EH (cell line): ENCODE measurements at regions not wholly inside any gene's neighbourhood (a gene's known extent, or its start where the extent isn't known, plus 50 kb on each side); places are given as distances from the start of the nearest gene placed in this dataset.
A peak's percentile ranks its signal among the peaks of the same experiment; 100 is the strongest.

Source experiments
- DNase-seq: peaks from one replicate; pipeline ENCODE4 v3.0.0-alpha.2; 2015; ENCODE audit warnings: low read depth

DNA sequence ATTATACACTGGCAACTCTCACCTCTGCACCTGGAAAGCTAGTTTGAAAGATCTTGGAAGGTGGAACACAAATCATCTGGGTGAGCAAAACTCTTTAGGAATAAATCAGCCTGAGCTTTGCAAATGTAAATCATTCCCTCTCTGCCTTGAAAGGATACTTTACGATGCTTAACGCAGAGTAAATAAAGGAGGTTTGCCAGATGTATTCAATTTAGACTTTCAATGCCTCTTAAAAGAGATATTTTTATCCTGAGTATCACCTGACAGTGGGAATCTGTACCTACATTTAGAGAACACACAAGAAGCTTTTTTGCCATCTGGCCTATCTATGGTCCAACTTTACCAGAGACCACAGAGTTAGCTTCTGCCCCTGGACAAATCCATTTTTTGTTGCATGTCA, 983.2 kb upstream of the CDH2 start:
- no peak for DNase-seq

DNA sequence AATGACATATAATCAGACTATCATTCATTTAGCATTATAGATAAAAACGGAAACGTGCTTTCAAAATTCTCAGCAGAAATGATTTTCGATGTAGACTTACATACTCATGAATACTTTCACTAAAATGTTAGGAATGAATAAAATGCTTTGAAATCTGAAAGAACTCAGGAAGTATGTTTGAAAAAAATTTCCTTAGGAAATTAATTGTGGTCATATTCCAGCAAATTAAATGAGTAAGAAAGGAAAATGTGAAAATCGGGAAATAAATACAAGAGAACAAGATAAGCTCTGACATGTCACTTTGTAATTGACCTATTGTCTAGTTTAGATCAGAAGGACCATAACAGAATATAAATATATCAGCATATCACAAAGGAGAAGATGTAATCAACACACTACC, 981.0 kb upstream of the CDH2 start:
- no peak for DNase-seq

DNA sequence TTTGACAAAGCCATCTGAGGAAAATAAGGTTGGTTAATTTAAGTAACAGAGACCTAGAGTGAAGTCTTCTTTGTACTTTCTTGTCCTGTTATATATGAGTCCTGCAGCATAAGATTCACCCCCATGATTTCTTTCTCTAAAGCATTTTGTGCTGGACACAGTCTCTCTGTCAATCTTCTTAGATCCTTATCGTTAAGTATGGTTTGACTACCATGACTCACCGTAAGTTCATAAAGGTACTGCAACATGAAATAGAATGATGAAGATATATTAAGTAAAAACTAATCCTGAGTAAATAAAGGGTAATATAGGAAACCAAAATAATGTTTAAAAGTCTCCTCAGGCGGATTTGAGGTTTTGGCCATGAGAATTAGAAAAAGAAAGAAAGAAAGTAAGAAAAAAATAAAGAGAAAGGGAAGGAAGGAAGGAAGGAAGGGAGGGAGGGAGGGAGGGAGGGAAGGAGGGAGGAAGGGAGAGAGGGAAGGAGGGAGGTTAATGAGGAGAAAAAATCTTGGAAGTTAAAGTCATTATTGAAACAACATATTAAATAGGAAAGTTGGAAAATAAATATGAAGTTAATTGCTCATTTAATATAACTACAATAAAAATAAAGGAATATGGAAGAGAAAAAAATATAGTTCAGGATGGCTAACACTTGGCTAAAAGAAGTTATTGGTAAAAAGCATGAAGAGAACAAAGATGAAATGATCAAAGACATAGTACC, 980.3 kb upstream of the CDH2 start:
- DNase-seq = no peak

DNA sequence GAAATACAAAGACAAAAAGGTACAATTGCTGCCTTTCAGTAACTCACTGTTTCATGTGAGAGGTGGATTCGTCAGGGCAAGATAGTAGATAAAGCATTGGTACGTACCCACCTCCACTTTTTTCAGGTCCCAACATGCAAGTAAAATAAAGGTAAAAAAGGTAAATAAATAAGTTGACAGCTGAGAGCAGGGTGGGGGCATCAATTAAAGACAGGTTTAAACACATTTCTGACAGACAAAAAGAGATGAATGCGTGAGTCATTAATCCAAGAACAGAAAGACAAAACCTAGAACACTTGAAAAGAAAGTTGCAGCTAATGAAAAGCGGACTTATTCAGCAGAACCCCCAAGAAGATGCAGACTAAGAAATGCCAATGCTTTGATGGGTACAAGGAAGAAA, 979.6 kb upstream of the CDH2 start:
- DNase-seq = no peak

DNA sequence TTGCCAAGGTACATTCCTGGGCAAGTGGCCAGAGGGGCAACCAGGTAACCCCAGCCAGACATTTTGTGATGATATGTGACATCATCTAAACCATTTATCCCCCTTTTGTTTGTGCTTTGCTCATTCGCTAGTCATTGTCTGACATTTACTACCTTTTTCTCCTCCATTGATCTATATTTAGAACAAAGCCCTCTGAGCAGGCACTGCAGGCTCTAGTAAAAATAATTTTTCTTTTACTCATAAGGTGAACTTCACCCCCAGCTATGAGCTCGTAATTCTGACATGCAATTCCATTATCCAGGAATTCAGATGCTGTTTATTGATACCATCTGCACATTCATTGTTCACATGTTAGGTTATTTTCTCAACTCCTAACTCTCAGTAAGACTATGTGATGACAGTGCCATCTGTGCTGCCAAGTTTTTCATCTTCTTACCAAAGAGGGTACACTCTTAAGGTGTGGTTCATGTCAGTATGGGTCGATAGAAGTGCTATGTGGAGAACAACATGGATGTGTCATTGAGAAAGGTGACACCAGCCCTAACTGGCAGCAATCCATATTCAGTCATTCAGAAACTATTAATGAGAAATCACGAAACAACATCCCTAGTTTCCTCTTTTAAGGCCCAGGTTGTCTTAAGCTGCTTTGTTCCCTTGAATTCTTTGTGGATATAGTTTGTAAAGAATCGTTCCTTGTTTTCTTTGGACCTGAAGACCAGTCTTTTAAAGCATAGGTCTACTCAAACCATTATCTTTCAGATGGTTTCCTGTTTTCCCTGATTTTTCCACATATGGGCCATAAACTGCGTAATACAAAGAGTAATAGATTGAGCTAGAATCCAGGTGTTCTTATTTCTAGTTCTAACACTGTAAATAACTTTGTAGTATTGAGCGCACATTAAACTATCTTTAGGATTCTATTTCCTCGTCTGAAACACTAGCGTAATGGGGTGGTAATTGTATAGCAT, 978.1 kb upstream of the CDH2 start:
- peak; percentile 92 for DNase-seq

DNA sequence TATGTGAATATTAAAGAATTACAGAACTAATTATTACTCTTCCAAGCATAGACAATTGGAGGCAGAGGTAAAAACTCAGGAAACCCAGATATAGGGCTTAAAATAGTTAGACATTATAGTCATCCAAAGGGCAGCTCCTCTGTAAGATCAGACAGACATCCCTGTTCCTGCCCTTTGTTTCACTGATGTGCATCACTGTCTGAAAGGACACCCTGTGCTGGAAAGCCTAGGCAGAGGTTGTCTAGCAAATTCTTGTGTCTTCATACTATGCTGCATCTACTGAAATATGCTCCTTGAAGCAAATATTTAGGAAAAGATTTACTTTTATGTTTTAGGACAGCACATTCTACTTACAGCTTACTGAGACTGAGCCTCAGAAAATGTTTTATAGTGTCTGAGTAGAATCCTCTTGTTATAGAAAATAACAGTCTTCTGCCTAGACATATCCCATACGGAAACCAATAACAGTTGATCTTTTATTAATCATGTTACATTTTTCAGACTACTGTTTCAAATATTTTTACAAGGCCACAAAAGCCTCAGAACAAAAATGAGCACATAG, 977.3 kb upstream of the CDH2 start:
- peak; percentile 66 for DNase-seq

DNA sequence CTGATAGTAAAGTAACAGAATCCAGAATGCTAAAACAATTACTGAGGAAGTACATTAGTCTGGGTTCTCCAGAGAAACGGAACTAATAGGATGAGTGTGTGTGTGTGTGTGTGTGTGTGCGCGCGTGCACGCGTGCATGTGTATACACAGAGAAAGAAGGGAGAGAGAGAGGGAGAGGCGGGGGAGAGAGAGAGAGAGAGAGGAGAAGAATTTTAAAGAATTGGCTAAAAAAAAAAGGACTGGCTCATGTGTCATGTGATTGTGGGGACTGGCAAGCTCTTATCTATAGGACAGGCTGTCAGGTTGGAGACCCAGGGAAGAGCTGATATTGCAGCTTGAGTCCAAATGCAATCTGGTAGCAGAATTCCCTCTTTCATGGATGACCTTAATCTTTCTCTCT, 976.2 kb upstream of the CDH2 start:
- DNase-seq = no peak

DNA sequence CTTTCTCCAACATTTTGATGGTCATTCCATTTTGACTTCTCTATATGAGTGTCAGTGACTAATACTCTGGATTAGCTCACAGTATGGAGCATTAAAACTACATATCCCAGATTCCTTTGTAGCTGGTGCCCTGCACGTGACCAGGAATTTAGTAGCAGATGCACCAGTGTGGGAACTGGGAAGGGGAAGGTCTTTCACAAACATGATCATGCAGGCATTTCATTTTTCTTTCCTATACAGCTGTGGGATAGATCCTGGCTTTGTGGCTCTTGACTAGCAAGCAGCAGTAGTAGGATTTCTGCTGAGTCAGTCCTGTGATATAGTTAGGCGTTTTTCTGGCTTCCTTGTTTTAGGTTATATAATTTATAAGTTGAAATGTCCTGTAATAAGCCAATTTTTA, 971.0 kb upstream of the CDH2 start:
- DNase-seq = peak; percentile 81

DNA sequence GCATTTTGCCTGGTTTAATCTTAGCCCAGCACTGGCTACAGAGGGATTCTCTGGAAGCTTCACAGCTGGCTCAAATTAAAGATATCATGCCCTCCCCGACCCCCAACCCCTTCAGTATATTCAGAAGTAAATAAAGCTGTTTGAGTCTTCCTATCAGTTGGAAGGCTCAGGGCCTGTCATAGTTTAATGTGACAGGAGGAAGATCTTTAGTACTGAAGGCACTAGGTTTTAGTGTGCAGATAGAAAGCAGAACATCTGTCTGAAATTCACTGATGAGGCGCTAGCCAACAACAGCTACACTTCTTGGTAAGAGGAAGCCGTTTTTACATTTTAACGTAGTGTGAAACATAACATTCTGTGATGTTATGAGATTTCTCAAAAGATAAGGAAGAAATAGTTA, 969.1 kb upstream of the CDH2 start:
- no peak for DNase-seq

DNA sequence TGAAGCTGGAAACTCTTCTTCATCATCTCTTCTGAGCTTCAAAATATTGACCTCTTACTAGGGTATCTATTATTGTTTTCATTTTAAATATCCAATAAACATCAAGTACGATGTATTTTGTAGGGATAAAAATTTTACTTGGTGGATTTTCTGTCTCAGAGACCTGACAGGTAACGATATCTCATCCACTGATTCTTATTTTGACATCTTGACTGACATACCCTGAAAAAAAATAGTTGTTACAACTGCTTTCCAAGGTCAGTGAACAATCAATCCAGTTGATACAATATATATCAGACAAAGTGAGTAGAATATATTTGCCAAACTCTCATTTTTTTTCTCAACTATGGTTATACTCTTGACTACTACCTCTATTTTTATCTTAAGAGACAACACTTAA, 963.7 kb upstream of the CDH2 start:
- DNase-seq = no peak

DNA sequence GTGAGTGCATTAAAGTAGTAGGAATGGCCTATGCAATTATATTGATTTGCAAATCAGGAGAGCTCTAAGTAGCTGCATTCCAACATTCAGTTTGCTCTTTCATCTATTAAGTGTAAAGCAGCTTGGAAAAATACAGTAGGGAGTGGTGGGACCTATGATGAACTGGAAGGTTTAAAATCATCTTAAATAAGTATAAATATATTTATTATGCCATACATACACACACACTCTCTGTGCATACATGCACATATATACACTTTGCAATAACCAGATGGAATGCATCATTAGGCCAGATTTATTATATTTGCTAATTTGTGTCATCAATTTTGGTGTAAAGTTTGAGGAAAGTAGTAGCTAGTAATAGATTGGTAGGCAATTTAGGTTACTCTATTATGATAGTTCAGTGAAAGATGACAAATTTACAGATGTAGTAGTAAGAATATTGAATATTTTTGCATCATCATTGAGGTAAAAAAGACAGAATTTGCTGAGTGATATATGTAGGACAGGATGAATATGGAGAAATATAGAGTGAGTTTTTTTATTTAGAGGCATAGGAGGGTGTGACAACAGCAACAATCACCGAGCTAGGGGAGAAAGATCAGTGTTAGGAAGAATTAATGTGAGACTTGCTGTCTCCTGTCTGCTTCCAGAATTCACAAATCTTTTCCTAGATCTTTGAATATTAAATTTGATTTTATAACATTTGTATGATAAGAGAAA, 961.0 kb upstream of the CDH2 start:
- DNase-seq = no peak

DNA sequence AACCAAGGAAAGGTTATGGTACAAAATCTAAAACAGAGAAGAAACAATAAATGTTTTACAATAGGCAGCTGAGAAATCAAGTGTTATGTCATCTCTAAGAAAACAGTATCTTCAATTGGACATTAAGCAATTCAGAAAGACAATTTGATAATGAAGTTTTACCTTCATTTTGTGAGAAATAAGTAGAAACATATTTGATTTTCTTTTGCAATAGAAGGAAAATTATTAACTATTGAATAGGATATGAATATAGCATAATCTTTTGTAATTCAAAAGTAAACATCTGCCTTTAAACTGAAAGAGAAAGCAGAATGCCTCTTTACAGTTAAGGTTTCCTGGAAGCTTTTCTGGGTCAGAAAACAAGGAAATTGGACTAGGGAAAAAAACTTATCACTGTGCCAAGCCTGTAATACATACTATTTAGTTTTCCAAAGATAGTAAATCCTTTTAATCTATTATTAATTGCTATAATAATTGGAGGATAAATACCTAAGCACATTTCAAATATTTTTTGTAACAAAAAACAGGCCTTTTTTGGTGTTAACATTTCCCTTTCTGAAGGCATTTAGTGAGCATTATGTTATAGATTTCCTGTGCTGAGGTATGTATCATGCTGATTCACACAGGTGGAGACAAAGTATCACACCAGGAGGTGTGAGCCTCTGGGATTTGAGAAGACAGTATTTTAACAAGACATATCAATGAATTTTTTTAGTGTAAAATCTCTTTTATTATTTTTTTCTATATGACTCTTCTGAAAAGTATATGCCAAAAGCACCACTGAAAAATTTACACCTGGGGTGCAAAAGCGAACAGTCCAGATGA, 947.0 kb upstream of the CDH2 start:
- DNase-seq = no peak

DNA sequence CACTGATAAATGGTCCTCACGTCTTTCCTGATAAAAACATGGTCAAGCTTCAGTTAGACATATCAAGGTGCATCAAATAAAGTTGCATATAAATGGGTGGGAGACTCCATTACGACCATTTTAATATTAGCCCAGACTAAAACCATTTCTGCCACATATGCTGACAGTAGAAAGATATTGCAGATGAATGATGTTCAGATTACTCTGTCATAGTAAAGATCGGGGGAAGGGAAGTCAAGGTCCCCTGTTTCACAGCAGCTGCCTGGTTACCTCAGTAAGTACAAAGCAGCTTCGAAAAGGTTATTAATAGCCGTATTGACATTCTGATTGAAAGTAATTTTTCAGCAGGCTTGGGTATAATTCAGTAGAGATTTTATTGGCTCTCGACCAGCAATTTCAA, 927.7 kb upstream of the CDH2 start:
- DNase-seq = no peak

DNA sequence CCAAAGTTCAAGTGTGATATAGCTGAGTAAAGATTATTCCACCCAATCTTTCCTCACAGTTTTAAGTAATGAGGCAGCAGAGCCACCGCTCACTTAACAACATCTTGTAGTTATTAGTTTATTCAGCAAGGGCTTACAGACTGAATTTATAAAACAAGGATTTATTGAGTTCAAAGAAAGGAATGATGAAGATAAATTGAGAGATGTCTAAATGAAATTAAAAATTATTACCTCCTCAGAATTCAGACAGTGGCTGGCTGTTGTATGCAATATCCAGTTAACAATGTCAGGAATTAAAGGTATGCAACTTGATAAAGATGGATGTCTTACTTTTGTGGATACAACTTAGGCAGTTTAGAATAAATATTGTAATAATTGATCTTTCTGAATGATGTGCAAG, 927.3 kb upstream of the CDH2 start:
- DNase-seq = no peak

DNA sequence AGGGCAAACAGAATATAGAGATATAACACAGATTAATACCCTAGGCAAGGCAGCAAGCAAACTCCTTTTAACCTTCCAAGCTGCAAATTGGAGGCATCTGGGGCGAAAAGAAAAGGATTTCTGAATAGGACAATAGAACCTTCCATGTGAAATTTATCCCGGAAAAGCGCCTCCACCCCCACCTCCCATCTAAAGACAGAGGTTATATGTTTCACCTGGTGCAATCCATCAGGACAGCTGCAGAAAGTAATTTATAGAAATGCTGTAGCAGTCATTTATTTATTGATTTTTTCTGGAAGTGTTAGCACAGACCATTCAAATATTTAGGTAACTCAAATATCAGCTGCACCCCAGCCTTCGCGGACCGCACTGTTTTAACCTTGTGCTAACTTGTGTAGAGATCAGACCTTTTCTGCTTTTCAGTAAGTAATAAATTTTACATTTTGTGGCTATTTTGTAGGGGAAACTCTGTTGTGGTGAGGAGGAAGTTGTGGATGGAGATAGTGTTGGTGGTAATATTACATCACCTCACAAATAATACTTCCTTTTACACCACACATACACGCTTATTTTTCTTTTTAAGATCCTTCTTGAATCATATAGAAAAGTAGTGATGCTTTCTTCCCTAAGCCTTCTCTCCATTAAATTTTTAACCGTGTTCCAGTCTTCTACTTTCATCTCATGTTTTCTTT, 919.3 kb upstream of the CDH2 start:
- DNase-seq = no peak

DNA sequence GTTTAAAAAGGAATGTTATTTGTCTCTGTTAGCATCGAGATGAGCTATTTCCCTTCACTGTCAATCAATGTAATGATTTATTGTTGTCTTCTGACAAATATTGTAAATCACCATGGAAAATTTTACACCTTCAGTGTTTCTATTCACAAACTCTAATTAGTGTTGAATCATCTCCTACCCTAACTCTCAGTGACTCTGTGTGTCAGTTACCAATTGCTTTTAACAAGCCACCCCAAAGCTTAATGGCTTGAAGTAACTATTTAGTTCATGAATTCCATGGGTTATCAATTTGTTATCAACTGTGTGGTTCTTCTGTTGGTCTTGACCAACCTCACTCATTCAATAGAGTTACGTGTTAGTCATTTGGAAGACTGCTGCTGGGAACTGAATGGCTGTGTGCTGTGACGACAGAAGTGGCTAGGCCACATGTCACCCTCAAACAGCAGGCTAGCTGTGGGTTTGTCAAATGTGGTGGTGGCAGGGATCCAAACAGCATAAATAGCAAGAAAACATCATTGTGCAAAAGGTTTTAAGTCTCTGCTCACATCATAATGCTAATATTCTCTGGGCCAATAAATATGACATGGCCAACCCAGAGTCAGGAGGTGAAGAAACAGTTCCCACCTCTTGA, 910.8 kb upstream of the CDH2 start:
- no peak for DNase-seq

DNA sequence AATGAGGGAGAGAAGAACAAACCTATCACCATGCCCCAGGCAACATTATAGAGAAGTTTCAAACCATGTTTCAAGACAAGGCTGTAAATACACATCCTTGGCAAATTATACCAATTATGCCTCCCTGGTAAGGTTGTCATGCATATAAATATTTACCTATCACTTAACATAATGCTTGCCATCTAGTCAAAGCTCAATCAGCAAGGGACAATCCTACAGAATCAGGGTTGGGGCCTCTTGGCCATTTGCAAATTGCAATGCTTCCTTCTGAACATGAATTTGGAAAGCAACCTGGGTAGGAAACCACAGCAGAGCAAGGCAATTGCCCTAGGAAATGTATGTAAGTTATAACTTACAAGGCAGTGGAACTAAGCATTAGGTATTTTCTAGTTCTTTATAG, 907.2 kb upstream of the CDH2 start:
- DNase-seq = no peak

DNA sequence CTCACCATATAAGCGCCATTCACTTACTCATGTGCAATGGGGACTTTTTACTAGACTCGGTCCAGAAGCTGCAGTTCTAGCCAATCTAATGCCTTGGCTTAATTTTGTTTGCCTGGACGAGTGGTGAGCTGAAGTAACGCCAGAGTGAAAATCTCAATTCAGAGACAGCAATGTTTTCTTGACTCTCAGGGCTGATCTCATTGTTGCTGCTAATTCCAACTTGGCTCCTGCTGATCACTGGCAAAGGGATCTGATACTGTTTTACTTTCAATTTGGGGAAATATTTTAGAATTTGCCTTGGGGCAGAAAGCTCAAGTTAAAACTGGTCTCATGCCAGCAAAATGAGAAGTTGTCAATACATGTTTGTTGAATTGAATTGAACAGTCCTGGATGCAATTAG, 906.6 kb upstream of the CDH2 start:
- DNase-seq = peak; percentile 26

DNA sequence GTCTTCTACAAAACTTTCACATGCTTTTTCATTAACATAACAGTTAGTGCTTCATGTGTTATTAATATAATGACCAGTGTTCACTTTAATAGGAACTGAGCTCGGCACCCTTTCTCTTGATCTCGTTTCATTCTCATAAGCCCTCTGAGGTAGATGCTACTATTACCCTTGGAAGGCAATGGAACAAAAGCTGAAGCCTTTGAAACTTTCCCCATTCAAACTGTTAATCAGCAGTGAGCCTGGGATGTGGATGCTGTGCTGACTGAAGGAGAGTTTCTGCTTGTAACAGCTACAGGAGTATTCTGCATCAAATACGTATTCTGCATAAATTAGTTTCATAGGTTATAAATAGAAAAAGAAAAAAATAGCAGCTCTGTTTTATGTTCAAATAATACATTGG, 904.0 kb upstream of the CDH2 start:
- DNase-seq = no peak

DNA sequence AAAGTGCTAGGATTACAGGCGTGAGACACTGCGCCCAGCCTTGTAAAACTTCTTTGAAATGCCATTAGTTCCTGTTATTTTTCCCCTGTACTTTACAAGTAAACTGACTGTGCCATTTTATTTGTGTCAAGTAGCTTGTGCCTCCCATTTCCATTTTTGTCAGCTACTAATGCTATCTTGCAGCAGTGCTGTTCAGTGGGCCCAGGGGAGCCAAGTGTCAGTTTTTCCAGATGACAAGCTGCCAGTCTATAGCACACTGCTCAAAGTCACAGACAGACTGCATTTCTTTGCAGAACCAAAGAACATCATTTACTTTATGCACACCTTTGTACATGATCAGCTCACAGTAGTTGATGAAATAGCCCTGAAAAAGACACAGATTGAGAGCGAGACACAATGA, 901.3 kb upstream of the CDH2 start:
- DNase-seq = no peak

DNA sequence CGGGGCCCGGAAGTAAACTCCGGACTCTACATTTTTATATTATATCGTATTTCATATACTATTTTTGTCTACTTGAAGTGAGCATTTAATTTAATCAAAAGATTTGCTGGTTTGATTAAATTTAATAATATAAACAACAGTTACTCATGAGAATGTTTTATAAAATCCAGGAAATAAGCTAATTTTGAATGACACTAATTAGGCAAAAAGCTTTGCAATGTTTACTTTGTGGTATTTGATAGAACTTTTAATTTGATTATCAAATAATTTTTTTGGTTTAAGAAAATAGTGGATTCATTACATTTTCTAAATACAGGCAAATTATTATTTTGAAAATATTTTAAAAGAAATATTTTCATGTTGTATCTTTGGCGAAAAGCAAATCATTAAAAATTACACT, 900.4 kb upstream of the CDH2 start:
- DNase-seq = no peak
